ENCODE measurements at regions not wholly inside any gene's neighbourhood (a gene's known extent, or its start where the extent isn't known, plus 50 kb on each side); places are given as distances from the start of the nearest gene placed in this dataset.

DNA sequence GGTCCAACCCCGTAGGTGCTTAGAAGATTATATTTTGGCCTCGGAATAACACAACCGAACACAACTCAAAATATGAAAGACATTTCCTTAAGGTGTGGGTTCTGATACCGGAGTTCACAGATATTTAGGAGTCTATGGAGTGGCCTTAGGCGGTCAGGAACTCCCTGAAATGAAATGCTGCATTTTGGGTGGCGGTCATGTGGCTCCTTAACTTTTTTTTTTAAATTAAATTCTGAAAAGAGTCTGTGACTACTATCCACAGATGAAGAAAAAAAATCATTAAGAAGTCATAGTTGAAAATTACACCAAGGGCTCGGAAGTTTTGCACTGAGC, 290.9 kb upstream of the NFE2L3 start:
- DNase-seq, result no peak
- peaks cover 24 to 100% (median 89%) of the 10 kb centered on the region in 3 donors for H3K27me3 ChIP-seq
- intact Hi-C loops (cut with DNase I), result loop anchor here (10.0 kb wide), 2 partner anchors 514 to 1234 kb away; partner anchors contain the start of gene HOXA1
- H3K36me3 ChIP-seq, result no peaks in the 10 kb centered on the region
- peaks cover 0 to 22% (median 7%) of the 10 kb centered on the region in 4 donors for H3K4me1 ChIP-seq
- H3K9me3 ChIP-seq, result peaks cover 0 to 12% (median under 1%) of the 10 kb centered on the region in 4 donors
- WGBS, 2 donors, result 45 to 73% methylated on average over 7 of the region's 7 CpGs
- no peak for TF ChIP-seq EP300 (IDR thresholded peaks at IDR 0.05)
- no peak for TF ChIP-seq CTCF (IDR thresholded peaks at IDR 0.05)
- TF ChIP-seq POLR2AphosphoS5 (IDR thresholded peaks at IDR 0.05), result no peak
- TF ChIP-seq POLR2A (IDR thresholded peaks at IDR 0.05), result no peak
- H3K4me3 ChIP-seq, result no peak overlapping the region
- no peak overlapping the region for H3K27ac ChIP-seq

GRCh38 chr7:25861601-25862260, 290.3 kb upstream of the NFE2L3 start:
- peak overlapping the region in 1 of 4 donors; percentile 51 for H3K27ac ChIP-seq
- peaks cover 0 to 12% (median under 1%) of the 10 kb centered on the region in 4 donors for H3K9me3 ChIP-seq
- TF ChIP-seq POLR2A (IDR thresholded peaks at IDR 0.05) (no peak), POLR2AphosphoS5 (IDR thresholded peaks at IDR 0.05) (peak in 2 of 4 donors; percentile 4 to 20)
- intact Hi-C loops (cut with DNase I), result loop anchor here (10.0 kb wide), 2 partner anchors 513 to 1233 kb away; partner anchors contain the start of gene HOXA1
- WGBS, 2 donors, result 7 to 9% methylated on average over 15 of the region's 15 CpGs
- H3K4me3 ChIP-seq, result peak overlapping the region in 1 of 4 donors; percentile 10
- no peaks in the 10 kb centered on the region for H3K36me3 ChIP-seq
- peaks cover 0 to 17% (median 7%) of the 10 kb centered on the region in 4 donors for H3K4me1 ChIP-seq
- DNase-seq, result no peak
- H3K27me3 ChIP-seq, result peaks cover 24 to 100% (median 95%) of the 10 kb centered on the region in 3 donors

GRCh38 chr7:25862261-25863004, 289.6 kb upstream of the NFE2L3 start:
- Histone ChIP-seq H3K36me3 (no peaks in the 10 kb centered on the region), H3K27ac (peak overlapping the region in 1 of 4 donors; percentile 51), H3K27me3 (peaks cover 24 to 100% (median 99%) of the 10 kb centered on the region in 3 donors), H3K4me1 (peaks cover 0 to 15% (median 3%) of the 10 kb centered on the region in 4 donors), H3K4me3 (peak overlapping the region in 1 of 4 donors; percentile 10), H3K9me3 (peaks cover 0 to 12% (median under 1%) of the 10 kb centered on the region in 4 donors)
- DNase-seq, result peak; percentile 95
- TF ChIP-seq POLR2AphosphoS5 (IDR thresholded peaks at IDR 0.05) (peak in 3 of 4 donors; percentile 47 to 64 (median 53)), CTCF (IDR thresholded peaks at IDR 0.05) (no peak)
- 0 to 1% methylated on average over 45 of the region's 45 CpGs for WGBS, 2 donors
- intact Hi-C loops (cut with DNase I), result loop anchor here (10.0 kb wide), 2 partner anchors 512 to 1232 kb away; partner anchors contain the start of gene HOXA1

- no peak overlapping the region for H3K4me3 ChIP-seq
These were observed 288.8 kb upstream of the NFE2L3 start for GRCh38 chr7:25863005-25863728.

More at GRCh38 chr7:25863005-25863728, 288.8 kb upstream of the NFE2L3 start:
- peaks cover 0 to 12% (median under 1%) of the 10 kb centered on the region in 4 donors for H3K9me3 ChIP-seq
- WGBS, 2 donors, result 10 to 12% methylated on average over 13 of the region's 13 CpGs
- no peak overlapping the region for H3K27ac ChIP-seq
- no peak for DNase-seq
- H3K4me1 ChIP-seq, result peaks cover 0 to 11% (median 0%) of the 10 kb centered on the region in 4 donors
- no peaks in the 10 kb centered on the region for H3K36me3 ChIP-seq
- intact Hi-C loops (cut with DNase I), result loop anchor here (10.0 kb wide), 2 partner anchors 512 to 1232 kb away; partner anchors contain the start of gene HOXA1
- TF ChIP-seq EP300 (IDR thresholded peaks at IDR 0.05) (no peak), CTCF (IDR thresholded peaks at IDR 0.05) (no peak), POLR2AphosphoS5 (IDR thresholded peaks at IDR 0.05) (peak in 3 of 4 donors; percentile 3 to 48 (median 34)), POLR2A (IDR thresholded peaks at IDR 0.05) (no peak)
- peaks cover 28 to 100% (median 96%) of the 10 kb centered on the region in 3 donors for H3K27me3 ChIP-seq

All from sigmoid colon (tissue), 6 donors.